HG03354 (cell line): ENCODE measurements at regions not wholly inside any gene's neighbourhood (a gene's known extent, or its start where the extent isn't known, plus 50 kb on each side); places are given as distances from the start of the nearest gene placed in this dataset.

Experiments
- ATAC-seq: cut with Tn5 transposase; IDR thresholded peaks from one replicate; pipeline ENCODE4 v1.9.1; 2021; ENCODE audit warnings: mild to moderate bottlenecking; ENCODE audit not compliant: unreplicated experiment, poor library complexity, severe bottlenecking

DNA sequence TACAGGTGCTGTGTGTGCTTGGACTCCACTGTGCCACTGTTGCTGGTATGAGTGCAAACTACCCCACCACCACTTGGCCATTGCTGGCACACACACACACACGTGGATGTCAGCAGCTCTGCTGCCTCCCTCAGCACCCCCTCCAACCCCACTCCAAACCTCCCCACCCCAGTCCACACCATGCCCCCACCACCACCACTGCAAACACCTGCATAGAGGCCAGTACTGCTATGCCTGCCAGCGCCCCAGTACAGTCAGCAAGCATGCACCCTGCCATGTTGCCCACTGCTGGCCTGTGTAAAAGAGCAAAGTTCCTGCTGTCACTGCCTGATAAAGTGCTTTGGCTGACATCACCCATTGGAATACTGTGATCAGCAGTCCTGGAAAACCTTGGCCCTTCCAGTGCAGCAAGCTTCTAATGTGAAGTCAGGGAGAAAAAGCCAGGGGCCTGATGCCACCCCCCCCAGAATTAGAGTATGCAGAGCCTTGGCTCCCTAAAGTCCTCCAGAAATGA lies 519.2 kb upstream of the PCDH15 start:
- no peak for ATAC-seq

DNA sequence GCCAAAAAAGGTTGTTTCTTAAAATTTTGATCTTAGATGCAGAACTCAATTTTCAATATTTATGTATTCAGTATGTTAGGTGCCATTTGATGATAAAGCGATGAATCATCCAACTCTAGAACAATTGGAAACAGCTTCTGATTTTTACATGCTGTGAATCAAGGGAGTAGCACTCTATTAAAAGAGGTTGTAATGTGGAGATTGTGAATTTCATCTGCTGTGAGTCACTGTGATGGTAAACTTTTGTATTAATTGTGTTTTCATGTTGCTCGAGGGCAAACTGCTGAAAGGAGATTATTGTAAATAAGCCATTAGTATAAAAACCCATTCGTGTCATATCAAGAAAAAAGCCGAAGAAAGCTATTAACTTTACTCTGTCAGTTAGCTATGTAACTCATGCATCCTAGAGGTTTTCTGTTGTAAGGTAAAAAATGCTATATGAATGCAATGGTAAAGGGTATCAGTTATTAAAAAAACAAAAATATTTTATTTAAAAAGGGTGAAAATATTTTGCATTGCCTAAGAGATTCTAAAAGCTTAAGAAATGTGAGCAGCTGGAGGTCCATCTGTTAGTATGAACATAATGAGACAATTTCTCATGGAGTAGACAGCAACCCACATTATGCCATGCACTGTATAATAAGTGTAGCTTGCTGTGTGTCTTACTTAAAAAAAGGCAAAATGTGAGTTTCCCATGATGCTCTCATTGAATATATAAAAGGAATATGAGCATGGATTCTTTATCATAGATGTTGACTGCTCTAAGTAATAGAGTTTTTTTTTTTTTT lies 511.0 kb upstream of the PCDH15 start:
- no peak for ATAC-seq

DNA sequence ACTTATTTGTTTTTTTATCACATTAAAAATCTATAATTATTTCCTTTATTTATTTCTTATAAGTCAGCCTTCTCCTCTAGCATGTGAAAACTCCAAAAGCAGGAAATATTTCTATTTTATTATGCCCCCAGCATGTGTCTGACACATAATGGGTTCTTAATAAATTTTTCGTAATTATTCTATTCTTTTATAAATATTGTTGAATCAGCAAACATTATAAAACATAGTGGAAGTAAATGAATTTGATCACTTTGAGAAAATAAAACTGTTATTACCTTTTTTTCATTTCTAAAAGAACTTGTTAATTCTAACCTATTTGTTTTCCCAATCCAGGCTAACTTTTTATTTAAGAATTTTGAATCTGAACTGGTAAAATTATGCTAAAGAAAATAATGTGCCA lies 509.1 kb upstream of the PCDH15 start:
- ATAC-seq: no peak

DNA sequence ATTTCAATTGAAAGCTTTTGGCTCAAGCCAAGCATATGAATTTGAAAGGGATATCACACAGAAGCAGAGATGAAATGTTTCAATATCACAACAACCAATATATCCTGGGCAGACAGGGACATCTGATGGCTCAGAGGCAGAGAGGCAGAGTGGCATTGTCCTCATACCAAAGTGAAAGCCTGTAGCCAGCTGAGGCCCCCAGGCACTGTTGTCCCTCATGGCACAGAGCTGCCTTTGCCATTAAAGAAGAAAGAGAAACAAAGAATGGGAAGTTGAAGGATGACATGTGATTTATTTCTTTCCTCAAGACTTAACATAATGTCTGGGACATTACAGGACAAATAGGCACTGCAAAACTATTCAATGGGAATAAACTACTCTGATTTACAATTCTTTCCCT lies 504.3 kb upstream of the PCDH15 start:
- ATAC-seq: no peak

DNA sequence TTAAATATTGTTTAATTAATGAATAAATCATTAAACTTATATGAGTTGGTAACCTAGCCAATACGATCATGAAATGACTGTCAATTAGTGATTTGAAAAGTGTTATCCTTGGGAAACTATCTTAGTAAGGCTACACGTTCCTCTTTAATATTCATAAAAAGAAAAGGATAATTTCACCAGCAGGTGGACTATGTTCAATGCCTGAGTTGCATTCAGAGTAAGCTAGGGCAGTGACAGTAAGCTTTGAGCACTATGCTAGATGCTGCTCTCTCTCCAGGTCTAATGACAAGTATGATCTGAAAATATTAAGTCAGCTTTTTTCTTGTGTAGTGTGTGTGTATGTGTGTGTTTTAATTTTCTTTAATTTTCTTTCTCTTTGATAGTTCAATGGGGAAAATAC lies 486.3 kb upstream of the PCDH15 start:
- ATAC-seq: no peak

DNA sequence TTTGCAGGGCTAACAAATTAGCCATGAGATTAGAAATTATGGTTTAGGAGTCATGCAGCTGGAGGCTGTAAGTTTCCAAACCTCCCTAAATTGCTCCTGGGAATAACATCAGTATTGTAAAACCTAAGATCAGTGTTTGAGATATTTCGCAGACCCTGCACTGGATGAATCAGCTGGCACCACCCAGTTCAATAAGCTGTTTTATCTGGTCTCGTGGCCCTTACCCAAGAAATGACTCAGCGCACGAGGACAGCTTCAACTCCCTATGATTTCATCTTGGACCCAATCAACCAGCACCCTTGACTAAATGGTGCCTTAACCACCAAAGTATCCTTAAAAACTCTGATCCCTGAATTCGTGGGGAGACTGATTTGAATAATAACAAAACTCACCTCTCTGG lies 482.0 kb upstream of the PCDH15 start:
- no peak for ATAC-seq

DNA sequence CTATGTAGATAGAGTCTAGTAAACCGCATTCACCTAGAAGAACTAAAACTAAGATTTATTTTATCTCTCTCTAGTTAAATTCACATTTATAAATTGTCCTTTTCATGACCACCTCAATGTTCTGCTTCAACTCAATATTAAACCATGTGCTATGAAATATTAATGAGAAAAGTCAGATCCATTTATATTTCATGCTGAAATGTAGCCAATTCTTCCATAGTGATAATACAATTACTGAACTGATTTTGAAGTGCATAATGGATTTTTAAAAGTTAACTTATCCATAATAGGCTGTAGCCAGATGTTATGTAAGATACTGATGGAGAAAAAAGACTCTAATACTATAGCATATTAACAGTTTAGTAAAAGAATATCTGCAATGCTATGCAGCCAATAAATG lies 479.7 kb upstream of the PCDH15 start:
- no peak for ATAC-seq

DNA sequence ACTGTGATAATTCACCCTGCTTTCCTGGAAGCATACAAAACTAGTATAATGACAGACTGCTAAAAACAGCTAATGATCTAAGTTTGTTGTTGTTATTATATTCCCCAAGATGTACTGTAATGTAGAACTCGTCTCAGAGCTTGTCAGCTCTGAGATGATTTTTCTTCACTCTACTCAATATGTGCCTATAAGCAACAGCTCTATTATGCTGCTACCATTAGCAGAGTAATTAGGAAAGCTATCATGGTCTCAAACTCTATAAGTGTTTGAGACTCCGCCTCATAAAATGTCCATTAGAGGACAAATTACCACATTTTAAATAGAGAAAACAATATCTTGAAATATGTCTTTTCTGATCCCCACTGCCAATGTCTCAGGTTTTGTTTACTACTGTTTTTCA lies 476.5 kb upstream of the PCDH15 start:
- ATAC-seq: no peak

DNA sequence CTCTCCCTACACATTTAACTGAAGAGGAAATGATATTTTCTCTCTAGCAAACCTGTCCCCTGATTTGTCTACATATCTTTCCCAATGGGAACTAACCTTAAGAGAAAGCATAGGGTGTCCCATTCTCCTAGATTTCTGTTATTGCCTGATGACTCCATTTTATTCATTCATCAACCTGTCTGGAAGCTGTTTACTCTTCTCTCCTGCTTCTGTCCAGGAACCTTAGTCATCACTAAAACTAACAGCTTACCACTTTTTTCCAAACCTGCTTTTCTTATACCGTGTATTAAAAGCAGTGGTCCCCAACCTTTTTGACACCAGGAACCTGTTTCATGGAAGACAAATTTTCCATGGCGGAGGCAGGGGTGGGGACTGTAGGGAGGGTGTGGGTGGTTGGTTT lies 473.3 kb upstream of the PCDH15 start:
- no peak for ATAC-seq

DNA sequence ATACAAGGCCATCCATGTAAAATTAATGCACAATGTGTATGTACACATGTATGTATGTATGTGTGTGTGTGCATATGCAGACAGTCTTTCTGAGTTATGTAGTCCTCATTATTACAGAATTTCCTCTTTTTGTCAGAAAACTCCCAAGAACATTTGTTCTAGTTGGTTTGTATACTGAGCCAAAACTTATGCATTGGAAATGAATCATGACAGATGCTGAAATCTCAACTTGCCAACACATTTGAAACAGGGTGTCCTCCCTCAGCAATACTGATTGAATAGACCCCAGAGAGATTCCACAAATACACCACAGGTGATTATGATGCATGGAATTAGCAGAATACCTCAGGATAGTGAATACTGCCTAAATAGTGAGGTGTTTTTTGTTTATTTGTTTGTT lies 472.9 kb upstream of the PCDH15 start:
- no peak for ATAC-seq

DNA sequence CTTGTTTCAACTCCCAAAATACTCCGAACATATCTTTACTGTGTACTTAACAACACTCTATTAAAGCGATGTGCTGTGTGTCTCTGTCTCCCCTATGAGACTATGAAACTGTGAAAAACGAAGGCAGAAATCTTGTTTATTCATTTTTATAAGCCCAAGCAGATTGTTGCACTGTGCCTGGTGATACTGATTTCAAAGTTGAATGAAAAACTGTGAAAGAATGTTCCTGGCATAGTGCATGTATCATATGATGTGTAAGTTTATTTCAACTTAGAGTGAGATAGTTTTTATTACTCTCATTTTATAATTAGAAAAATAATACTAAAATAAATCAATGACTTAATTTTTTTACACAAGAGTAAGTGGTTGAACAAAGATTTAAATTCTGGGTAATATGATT lies 471.9 kb upstream of the PCDH15 start:
- no peak for ATAC-seq

DNA sequence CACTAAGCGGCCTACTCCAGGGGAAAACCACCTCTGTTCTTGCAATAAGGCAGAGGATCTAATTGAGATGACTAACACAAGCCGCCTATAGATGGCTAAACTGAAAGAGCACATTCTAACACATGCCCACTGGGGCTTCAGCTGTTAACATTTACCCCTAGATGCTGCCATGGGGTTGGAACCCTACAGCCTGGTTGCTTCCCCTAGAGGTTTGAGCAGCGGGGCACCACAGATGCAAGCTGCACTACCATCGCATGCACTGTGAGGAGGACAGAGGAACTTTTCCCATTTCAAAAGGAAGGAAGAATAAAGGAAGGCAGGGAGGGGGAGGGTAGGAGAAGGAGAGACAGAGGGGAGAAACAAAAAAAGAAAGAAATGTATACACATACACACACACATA lies 465.8 kb upstream of the PCDH15 start:
- no peak for ATAC-seq

DNA sequence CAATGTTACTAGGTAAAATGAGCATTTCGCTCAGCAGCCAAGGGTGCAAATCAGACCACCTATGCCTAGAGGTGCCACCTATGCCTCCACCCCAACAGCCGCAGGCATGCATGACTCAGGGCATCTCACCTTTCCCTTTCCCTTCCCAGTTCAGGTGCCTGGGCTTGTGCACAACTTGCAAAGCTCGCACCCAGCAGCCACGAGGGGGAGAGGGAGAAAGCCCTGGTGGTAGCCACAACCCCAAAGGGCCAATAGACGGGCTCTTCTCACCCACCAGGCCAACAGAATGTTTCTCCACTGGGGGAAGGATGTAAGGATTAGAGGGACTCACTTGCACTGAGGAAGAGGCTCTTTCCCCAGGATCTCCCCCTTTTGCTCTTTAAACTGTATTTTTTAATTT lies 462.3 kb upstream of the PCDH15 start:
- ATAC-seq: no peak

DNA sequence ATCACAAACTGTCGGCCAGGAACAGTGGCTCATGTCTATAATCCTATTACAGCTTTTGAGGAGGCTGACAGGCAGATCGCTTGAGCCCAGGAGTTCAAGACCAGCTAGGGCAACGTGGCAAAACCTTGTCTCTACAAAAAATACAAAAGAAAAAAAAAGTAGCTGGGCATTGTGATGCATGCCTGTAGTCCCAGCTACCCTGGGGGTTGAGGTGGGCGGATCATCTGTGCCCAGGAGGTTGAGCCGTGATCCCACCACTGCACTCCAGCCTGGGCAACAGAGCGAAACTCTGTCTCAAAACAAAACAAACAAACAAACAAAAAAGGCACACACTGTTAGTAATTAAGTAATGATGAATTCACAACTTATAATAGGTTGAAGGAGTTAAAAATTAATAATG lies 441.5 kb upstream of the PCDH15 start:
- no peak for ATAC-seq

DNA sequence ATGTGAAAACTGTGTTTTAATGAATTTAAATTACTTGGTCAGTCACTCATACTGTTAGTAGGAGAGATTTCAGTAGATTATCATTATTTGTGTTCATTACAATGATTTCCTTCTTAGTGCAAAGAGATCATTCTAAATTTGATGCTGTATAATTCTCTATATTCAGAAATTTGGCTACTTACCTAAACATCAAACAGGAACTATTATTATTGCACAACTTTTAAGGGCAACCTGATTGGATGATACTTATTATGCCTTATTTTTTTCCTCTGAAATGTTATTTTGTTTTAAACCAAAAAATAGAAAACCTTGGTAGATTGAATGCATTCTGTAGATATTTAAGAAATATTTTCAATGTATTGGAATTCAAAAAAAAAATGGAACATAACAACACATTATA lies 436.4 kb upstream of the PCDH15 start:
- ATAC-seq: no peak

DNA sequence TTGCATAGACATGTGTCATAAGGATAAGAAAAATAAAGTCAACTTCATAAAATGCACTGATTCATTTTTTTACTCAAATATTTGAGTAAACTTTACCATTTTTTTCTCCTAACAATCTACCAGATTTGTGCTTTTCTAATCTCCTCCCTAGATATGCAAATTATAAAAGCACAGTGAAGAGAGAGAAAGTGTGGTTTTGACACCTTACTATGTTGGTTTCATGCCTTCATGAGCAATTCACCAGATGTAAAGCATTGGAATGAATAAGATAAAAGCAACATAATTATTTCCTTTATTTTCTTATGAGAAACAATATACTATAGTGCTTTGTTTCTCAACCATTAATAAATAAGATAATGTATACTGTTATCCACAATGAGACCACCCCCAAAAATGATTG lies 432.5 kb upstream of the PCDH15 start:
- peak; percentile 86 for ATAC-seq

DNA sequence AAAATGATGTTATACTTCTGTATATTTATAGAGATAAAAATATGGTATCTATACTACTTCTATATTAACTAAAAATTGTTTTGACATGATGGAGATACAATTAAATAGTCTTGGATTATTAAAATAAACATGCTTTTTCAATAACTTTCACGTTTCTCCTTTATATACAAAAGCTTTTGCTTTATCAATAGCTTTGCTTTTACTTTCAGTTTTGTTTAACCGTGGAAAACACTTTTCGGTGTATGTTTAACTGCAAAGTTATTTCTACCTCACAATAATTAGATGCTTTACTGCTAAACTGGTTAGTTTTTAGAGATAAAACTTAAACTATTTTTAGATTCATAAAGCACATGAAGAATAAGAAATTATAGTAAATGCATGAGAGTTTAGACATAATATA lies 432.1 kb upstream of the PCDH15 start:
- no peak for ATAC-seq

DNA sequence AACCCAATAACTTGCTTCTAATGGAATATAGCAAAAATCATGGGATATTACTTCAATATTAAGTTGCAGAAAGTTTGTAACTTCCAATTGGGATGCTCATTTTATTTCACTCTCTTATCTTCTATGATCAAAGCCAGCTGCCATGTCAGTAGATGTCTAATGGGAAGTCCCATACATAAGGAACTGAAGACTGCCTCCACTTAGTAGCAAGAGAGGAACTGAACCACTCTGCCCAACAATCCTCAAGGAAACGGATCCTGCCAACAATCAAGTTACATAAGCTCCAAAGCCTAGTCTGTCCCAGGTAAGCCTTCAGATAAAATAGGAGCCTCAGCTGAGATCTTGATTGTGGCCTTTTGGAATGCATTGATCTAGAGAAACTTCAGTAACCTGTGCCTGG lies 431.5 kb upstream of the PCDH15 start:
- ATAC-seq: no peak

DNA sequence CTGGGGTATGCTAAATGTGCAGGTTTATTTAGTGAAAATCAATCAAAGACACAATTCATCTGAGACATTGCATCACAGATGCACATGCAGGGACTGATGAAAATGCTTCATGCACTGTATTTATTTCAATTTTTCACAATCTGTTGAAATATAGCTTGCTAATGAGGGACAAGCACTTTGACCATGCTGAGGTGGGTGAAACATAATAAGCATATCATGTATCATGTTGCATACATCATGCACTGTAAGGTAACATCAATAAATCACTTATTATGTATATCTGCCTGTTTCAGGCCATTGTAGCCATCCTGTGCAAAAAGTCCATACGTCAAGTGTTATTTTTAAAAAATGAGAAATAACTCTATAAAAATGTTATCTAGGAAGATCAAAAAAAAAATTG lies 426.9 kb upstream of the PCDH15 start:
- ATAC-seq: no peak

DNA sequence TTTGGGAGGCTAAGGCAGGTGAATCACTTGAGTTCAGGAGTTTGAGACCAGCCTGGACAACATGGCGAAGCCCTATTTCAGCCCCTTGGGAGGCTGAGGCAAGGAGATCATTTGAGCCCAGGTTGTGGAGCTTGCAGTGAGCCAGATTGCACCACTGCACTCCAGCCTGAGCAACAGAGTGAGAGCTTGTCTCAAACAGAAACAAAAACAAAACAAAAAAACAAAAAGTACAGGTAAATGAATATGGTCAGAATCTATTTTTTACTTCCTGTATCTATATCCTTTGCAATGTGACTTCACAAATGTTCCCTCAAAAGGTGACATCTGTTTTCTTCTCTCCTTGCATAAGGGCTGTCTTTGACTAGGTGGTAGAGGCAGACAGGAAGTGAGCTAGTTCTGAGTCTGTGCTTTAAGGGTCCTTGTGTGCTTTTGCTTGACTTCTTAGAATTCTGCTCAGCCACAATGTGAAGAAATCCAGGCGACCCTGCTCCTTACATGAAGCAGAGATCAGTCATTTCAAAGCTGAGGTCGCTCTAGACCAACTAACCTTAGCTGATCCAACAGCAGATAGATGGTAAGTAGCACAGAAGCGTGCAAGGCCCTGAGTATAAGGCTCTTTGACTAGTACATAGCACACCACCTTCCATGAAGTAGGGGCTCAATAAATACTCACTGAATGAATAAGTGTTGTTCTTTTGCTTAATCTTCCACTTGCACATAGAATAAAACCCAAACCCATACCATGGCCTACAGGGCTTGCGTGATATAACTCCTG lies 423.2 kb upstream of the PCDH15 start:
- no peak for ATAC-seq

DNA sequence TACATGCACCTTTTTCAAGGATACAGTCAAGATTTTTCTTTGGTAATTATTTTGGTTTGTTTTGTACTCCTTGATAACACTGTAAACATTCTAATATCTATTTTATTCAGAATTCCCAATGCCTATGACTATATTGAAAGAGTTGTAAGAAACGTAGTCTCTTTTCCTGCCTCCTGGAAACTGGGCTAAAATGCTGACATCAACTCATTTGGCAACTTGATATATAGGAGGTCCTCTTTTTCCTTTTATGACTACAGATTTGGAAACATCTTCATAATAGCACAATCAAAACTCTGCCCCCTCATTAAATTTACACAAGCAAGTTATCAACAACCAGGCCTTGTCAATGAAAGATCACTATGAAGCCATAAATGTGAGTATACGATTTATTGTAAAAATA lies 422.3 kb upstream of the PCDH15 start:
- no peak for ATAC-seq
